SU-DHL-6 (cell line): ENCODE measurements at regions not wholly inside any gene's neighbourhood (a gene's known extent, or its start where the extent isn't known, plus 50 kb on each side); places are given as distances from the start of the nearest gene placed in this dataset.
A peak's percentile ranks its signal among the peaks of the same experiment; 100 is the strongest.

Experiments
- H2AFZ ChIP-seq: fragments of 200-600 bp; sonication (generic); 2 replicates; pipeline ENCODE4 v1.6.1; 2014; ENCODE audit warnings: low read depth, mild to moderate bottlenecking, moderate library complexity, mixed read lengths, antibody characterized with exemption, low read length; ENCODE audit not compliant: severe bottlenecking
- H3F3A ChIP-seq: fragments of 200-600 bp; shearing (Covaris generic); 2 replicates; pipeline ENCODE4 v1.6.0; 2016; ENCODE audit warnings: antibody characterized with exemption, mild to moderate bottlenecking; ENCODE audit not compliant: insufficient read depth
- H3K27ac ChIP-seq: fragments of 200-600 bp; sonication (generic); 2 replicates; pipeline ENCODE4 v1.5.1; 2016; ENCODE audit warnings: low read depth, mild to moderate bottlenecking, low read length, moderate library complexity, mixed read lengths
- H3K27me3 ChIP-seq: fragments of 200-600 bp; sonication (generic), shearing (Covaris generic); 2 replicates; pipeline ENCODE4 v1.6.0; 2014; ENCODE audit warnings: mild to moderate bottlenecking, low read length
- H3K36me3 ChIP-seq: fragments of 200-600 bp; sonication (generic); 2 replicates; pipeline ENCODE4 v1.6.1; 2014; ENCODE audit warnings: mild to moderate bottlenecking, low read length, mixed read lengths
- H3K4me2 ChIP-seq: fragments of 300-600, 200-600 bp; shearing (Covaris generic), sonication (generic); 2 replicates; pipeline ENCODE4 v1.6.0; 2014; ENCODE audit warnings: low read length, low read depth, mild to moderate bottlenecking; ENCODE audit not compliant: poor library complexity, severe bottlenecking
- H3K4me3 ChIP-seq: fragments of 200-600 bp; sonication (generic); 2 replicates; pipeline ENCODE4 v1.5.1; 2014; ENCODE audit warnings: antibody characterized with exemption, low read length, mild to moderate bottlenecking, mixed read lengths; ENCODE audit not compliant: insufficient read depth, poor library complexity, severe bottlenecking
- H3K79me2 ChIP-seq: fragments of 200-600 bp; sonication (generic); 2 replicates; pipeline ENCODE4 v1.6.1; 2014; ENCODE audit warnings: mild to moderate bottlenecking, low read length, moderate library complexity; ENCODE audit not compliant: insufficient read depth
- H3K9ac ChIP-seq: fragments of 200-600 bp; sonication (generic); 2 replicates; pipeline ENCODE4 v1.7.0; 2014; ENCODE audit warnings: mild to moderate bottlenecking, low read length
- H3K9me2 ChIP-seq: fragments of 200-600 bp; sonication (generic); replicated peaks from 2 replicates; pipeline ENCODE4 v1.6.1; 2014; ENCODE audit warnings: low read length; ENCODE audit not compliant: insufficient read depth
- H3K9me3 ChIP-seq: fragments of 200-600 bp; sonication (generic); 2 replicates; pipeline ENCODE4 v1.6.1; 2014; ENCODE audit warnings: low read length, mixed read lengths; ENCODE audit not compliant: insufficient read depth
- H4K20me1 ChIP-seq: fragments of 200-600 bp; sonication (generic); 2 replicates; pipeline ENCODE4 v1.6.1; 2014; ENCODE audit warnings: low read depth, mild to moderate bottlenecking, antibody characterized with exemption, low read length, moderate library complexity, mixed read lengths
- CTCF ChIP-seq: fragments of 200-600 bp; sonication (generic); IDR thresholded peaks from one replicate; pipeline ENCODE4 v1.5.1; 2017; ENCODE audit warnings: antibody characterized with exemption, mild to moderate bottlenecking, low read length, moderate library complexity; ENCODE audit not compliant: insufficient read depth, poor library complexity, severe bottlenecking
- EZH2phosphoT487 ChIP-seq: fragments of 200-600 bp; sonication (generic), shearing (Covaris generic); conservative IDR thresholded peaks from 2 replicates; pipeline ENCODE4 v1.6.1; 2018; ENCODE audit warnings: mild to moderate bottlenecking, antibody characterized with exemption, low read length, moderate library complexity, mixed read lengths

GRCh38 chr14:100660882-100661635, 65.6 kb upstream of the DLK1 start:
- H3K9me2 ChIP-seq, result no peaks in the 10 kb centered on the region
- no peak overlapping the region for H3K4me3 ChIP-seq
- H3K9ac ChIP-seq, result no peak overlapping the region
- H3K9me3 ChIP-seq, result no peaks in the 10 kb centered on the region
- no peaks in the 10 kb centered on the region for H3F3A ChIP-seq
- H3K27me3 ChIP-seq, result no peaks in the 10 kb centered on the region
- H4K20me1 ChIP-seq, result no peaks in the 10 kb centered on the region
- H3K36me3 ChIP-seq, result no peaks in the 10 kb centered on the region
- TF ChIP-seq CTCF (no peak), EZH2phosphoT487 (no peak)
- no peaks in the 10 kb centered on the region for H3K79me2 ChIP-seq
- no peak overlapping the region for H2AFZ ChIP-seq
- H3K4me2 ChIP-seq, result no peak overlapping the region
- no peak overlapping the region for H3K27ac ChIP-seq

GRCh38 chr14:100662879-100663760, 63.6 kb upstream of the DLK1 start:
- no peak overlapping the region for H3K9ac ChIP-seq
- no peaks in the 10 kb centered on the region for H4K20me1 ChIP-seq
- no peak overlapping the region for H3K4me2 ChIP-seq
- H3K36me3 ChIP-seq, result no peaks in the 10 kb centered on the region
- H3F3A ChIP-seq, result no peaks in the 10 kb centered on the region
- no peak overlapping the region for H3K4me3 ChIP-seq
- H3K79me2 ChIP-seq, result no peaks in the 10 kb centered on the region
- no peaks in the 10 kb centered on the region for H3K9me2 ChIP-seq
- no peak overlapping the region for H2AFZ ChIP-seq
- peak; percentile 77 for TF ChIP-seq CTCF
- no peak for TF ChIP-seq EZH2phosphoT487
- no peaks in the 10 kb centered on the region for H3K9me3 ChIP-seq
- no peaks in the 10 kb centered on the region for H3K27me3 ChIP-seq
- H3K27ac ChIP-seq, result no peak overlapping the region

GRCh38 chr14:100663761-100664052, 63.0 kb upstream of the DLK1 start:
- no peak for TF ChIP-seq EZH2phosphoT487
- no peak for TF ChIP-seq CTCF
- no peak overlapping the region for H3K4me2 ChIP-seq
- H4K20me1 ChIP-seq, result no peaks in the 10 kb centered on the region
- no peaks in the 10 kb centered on the region for H3K27me3 ChIP-seq
- no peak overlapping the region for H3K27ac ChIP-seq
- no peak overlapping the region for H3K4me3 ChIP-seq
- H2AFZ ChIP-seq, result no peak overlapping the region
- H3K79me2 ChIP-seq, result no peaks in the 10 kb centered on the region
- no peaks in the 10 kb centered on the region for H3F3A ChIP-seq
- no peak overlapping the region for H3K9ac ChIP-seq
- no peaks in the 10 kb centered on the region for H3K36me3 ChIP-seq
- H3K9me2 ChIP-seq, result no peaks in the 10 kb centered on the region
- H3K9me3 ChIP-seq, result no peaks in the 10 kb centered on the region
